ENCODE measurements at regions not wholly inside any gene's neighbourhood (a gene's known extent, or its start where the extent isn't known, plus 50 kb on each side); places are given as distances from the start of the nearest gene placed in this dataset.

- H3K4me3 Mint-ChIP-seq = no peak overlapping the region
Measured at GRCh38 chr5:122219436-122220166, 90.3 kb downstream of the ZNF474 start.

More at GRCh38 chr5:122219436-122220166, 90.3 kb downstream of the ZNF474 start:
- Histone ChIP-seq H2BK12ac (ENCODE audit: insufficient read length, low read depth, low read length) (no peak overlapping the region), H3K56ac (ENCODE audit: insufficient read length, low read depth, low read length) (no peak overlapping the region), H3K4ac (ENCODE audit: low read depth, low read length) (no peak overlapping the region), H3K18ac (ENCODE audit: insufficient read length, low read depth, low read length) (no peak overlapping the region), H3K4me1 (ENCODE audit: insufficient read depth, low read length) (no peaks in the 10 kb centered on the region; the same call in 1 of the 2 replicates), H3K23me2 (ENCODE audit: insufficient read length, low read depth, low read length, poor library complexity, severe bottlenecking) (no peaks in the 10 kb centered on the region), H4K5ac (ENCODE audit: insufficient read length, low read depth, low read length) (no peak overlapping the region), H2BK5ac (ENCODE audit: insufficient read length, low read length) (no peak overlapping the region), H2AFZ (ENCODE audit: low read length) (no peak overlapping the region), H2BK20ac (ENCODE audit: low read depth, low read length, poor library complexity, severe bottlenecking) (no peak overlapping the region), H3K79me1 (ENCODE audit: insufficient read depth, low read depth, low read length, poor library complexity, severe bottlenecking) (no peaks in the 10 kb centered on the region), H3K4me2 (ENCODE audit: insufficient read depth, insufficient read length, low read length) (no peak overlapping the region), H3K14ac (ENCODE audit: insufficient read depth, low read length) (no peak overlapping the region), H2BK120ac (ENCODE audit: low read depth, low read length, poor library complexity, severe bottlenecking) (no peak overlapping the region), H3K23ac (ENCODE audit: insufficient read length, low read depth, low read length) (no peak overlapping the region), H3K27ac (ENCODE audit: insufficient read length, low read depth, low read length) (no peak overlapping the region), H4K20me1 (ENCODE audit: control insufficient read depth, insufficient read depth, insufficient read length) (no peaks in the 10 kb centered on the region), H3K27me3 (ENCODE audit: insufficient read depth, low read length) (no peaks in the 10 kb centered on the region), H4K8ac (replicated peaks; ENCODE audit: insufficient read length, low read depth, low read length) (no peak overlapping the region), H3K79me2 (ENCODE audit: insufficient read depth, low read length) (no peaks in the 10 kb centered on the region), H3T11ph (ENCODE audit: low read length) (no peak overlapping the region), H3K9ac (ENCODE audit: extremely low read depth, insufficient read length, low read length) (no peak overlapping the region), H3K9me3 (ENCODE audit: control insufficient read depth, low read depth, low read length) (no peaks in the 10 kb centered on the region), H2AK5ac (ENCODE audit: insufficient read length, low read length) (no peak overlapping the region), H4K91ac (ENCODE audit: insufficient read length, low read depth, low read length) (no peak overlapping the region), H2BK15ac (ENCODE audit: low read depth, low read length) (no peak overlapping the region)
- WGBS (ENCODE audit: extremely low coverage, insufficient read length, low lambda C conversion rate) = no CpG with 5 or more reads among the region's 8 CpGs
- no peak overlapping the region for H3K27ac Mint-ChIP-seq
- peaks cover 3 to 8% of the 10 kb centered on the region in 2 experiments; a peak in 3 of 4 replicates for H3K4me1 Mint-ChIP-seq
- 0 out of 5 replicates have a peak, but pooled peaks cover 0 to 8% of the 10 kb centered on the region in 2 experiments for H3K9me3 Mint-ChIP-seq
- H3K27me3 Mint-ChIP-seq (ENCODE audit: low read depth) = no peaks in the 10 kb centered on the region
- TF ChIP-seq, protein P1, sequence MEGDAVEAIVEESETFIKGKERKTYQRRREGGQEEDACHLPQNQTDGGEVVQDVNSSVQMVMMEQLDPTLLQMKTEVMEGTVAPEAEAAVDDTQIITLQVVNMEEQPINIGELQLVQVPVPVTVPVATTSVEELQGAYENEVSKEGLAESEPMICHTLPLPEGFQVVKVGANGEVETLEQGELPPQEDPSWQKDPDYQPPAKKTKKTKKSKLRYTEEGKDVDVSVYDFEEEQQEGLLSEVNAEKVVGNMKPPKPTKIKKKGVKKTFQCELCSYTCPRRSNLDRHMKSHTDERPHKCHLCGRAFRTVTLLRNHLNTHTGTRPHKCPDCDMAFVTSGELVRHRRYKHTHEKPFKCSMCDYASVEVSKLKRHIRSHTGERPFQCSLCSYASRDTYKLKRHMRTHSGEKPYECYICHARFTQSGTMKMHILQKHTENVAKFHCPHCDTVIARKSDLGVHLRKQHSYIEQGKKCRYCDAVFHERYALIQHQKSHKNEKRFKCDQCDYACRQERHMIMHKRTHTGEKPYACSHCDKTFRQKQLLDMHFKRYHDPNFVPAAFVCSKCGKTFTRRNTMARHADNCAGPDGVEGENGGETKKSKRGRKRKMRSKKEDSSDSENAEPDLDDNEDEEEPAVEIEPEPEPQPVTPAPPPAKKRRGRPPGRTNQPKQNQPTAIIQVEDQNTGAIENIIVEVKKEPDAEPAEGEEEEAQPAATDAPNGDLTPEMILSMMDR (conservative IDR thresholded peaks at IDR 0.05) = no peak
- peaks cover 0 to 14% (median 0%) of the 10 kb centered on the region in 3 experiments; a peak in 3 of 7 replicates for H3K36me3 Mint-ChIP-seq (ENCODE audit: insufficient read depth in 1 of 3, low read depth in 3 of 3)
- no peak for DNase-seq

All from H9 (cell line).